C4-2B (cell line): ENCODE measurements at regions not wholly inside any gene's neighbourhood (a gene's known extent, or its start where the extent isn't known, plus 50 kb on each side); places are given as distances from the start of the nearest gene placed in this dataset.
A peak's percentile ranks its signal among the peaks of the same experiment; 100 is the strongest.

Source experiments
- CTCF ChIP-seq: fragments of 450-650 bp; conservative IDR thresholded peaks from 2 replicates; pipeline ENCODE4 v1.5.1; 2017; ENCODE audit warnings: mild to moderate bottlenecking
- ZFX ChIP-seq: fragments of 450-650 bp; IDR thresholded peaks from 2 replicates; pipeline ENCODE4 v1.6.1; 2017

DNA sequence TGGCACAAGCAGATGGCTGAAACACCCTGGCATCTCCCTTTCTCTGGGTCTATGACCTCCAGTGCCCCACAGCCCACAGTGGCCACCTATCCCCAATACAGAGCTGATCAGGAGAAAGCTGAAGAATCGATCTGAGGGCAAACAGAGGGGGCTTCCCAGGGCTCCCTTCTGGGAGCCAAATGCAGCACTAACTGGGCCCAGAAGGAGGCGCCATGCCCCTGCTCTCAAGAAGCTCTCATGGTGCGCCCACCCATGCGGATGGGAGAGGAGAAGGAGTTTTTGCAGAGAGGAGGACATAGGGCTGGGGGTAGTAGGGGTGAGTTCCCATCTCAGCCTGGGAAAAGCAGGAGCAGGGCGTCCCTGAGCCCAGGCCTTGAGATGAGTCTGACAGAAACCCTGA, 787.3 kb upstream of the RAB6C start:
- peak; percentile 32 for TF ChIP-seq CTCF
- no peak for TF ChIP-seq ZFX
